NCI-H2029 treated with DMSO at 0.1 percent for 48 hours (cell line): ENCODE measurements at regions not wholly inside any gene's neighbourhood (a gene's known extent, or its start where the extent isn't known, plus 50 kb on each side); places are given as distances from the start of the nearest gene placed in this dataset.

Experiments used
- DNase-seq: peaks from one replicate; lab custom pipeline; 2025; lab: John Stamatoyannopoulos, UW

- no peak for DNase-seq
These were observed 304.5 kb downstream of the KCNRG start for GRCh38 chr13:50319635-50320255.

GRCh38 chr13:50320271-50320862 is 305.1 kb downstream of the KCNRG start:
- DNase-seq, result peak; percentile 51

GRCh38 chr13:50322006-50322405 is 306.8 kb downstream of the KCNRG start:
- DNase-seq, result no peak

GRCh38 chr13:50323440-50324065 is 308.3 kb downstream of the KCNRG start:
- no peak for DNase-seq

- no peak for DNase-seq
These were observed 311.0 kb downstream of the KCNRG start for GRCh38 chr13:50326271-50326670.

- no peak for DNase-seq
These were observed 311.6 kb downstream of the KCNRG start for GRCh38 chr13:50326811-50327210.

GRCh38 chr13:50334115-50334778 is 319.0 kb downstream of the KCNRG start:
- no peak for DNase-seq

GRCh38 chr13:50334944-50335343 is 319.7 kb downstream of the KCNRG start:
- DNase-seq, result no peak

GRCh38 chr13:50339271-50339670 is 324.0 kb downstream of the KCNRG start:
- DNase-seq, result no peak

GRCh38 chr13:50340146-50340545 is 324.9 kb downstream of the KCNRG start:
- no peak for DNase-seq

- no peak for DNase-seq
These were observed 325.5 kb downstream of the KCNRG start for GRCh38 chr13:50340551-50341287.

- no peak for DNase-seq
These were observed 326.3 kb downstream of the KCNRG start for GRCh38 chr13:50341526-50341925.

GRCh38 chr13:50344717-50345116 is 329.5 kb downstream of the KCNRG start:
- peak; percentile 12 for DNase-seq

- DNase-seq, result no peak
These were observed 330.6 kb downstream of the KCNRG start for GRCh38 chr13:50345804-50346203.

GRCh38 chr13:50348371-50348770 is 333.1 kb downstream of the KCNRG start:
- DNase-seq, result no peak

GRCh38 chr13:50352720-50353480 is 337.7 kb downstream of the KCNRG start:
- no peak for DNase-seq

GRCh38 chr13:50353651-50354415 is 338.6 kb downstream of the KCNRG start:
- DNase-seq, result no peak

GRCh38 chr13:50355797-50356196 is 340.6 kb downstream of the KCNRG start:
- no peak for DNase-seq

- no peak for DNase-seq
These were observed 341.9 kb downstream of the KCNRG start for GRCh38 chr13:50357136-50357535.

GRCh38 chr13:50357586-50358118 is 342.4 kb downstream of the KCNRG start:
- DNase-seq, result peak; percentile 52
